ENCODE measurements at regions not wholly inside any gene's neighbourhood (a gene's known extent, or its start where the extent isn't known, plus 50 kb on each side); places are given as distances from the start of the nearest gene placed in this dataset.

GRCh38 chr1:181327796-181328195, 155.5 kb upstream of the CACNA1E start:
- H3K4me3 Mint-ChIP-seq, result no peak overlapping the region
- no peaks in the 10 kb centered on the region for H3K36me3 Mint-ChIP-seq (ENCODE audit: low read depth)
- TF ChIP-seq CTCF (IDR thresholded peaks at IDR 0.05), result no peak
- H3K27ac Mint-ChIP-seq, result no peak overlapping the region
- ATAC-seq (no peak), DNase-seq (no peak)
- peaks cover 11% of the 10 kb centered on the region for H3K4me1 Mint-ChIP-seq (ENCODE audit: low read depth)
- H3K9me3 Mint-ChIP-seq, result no peaks in the 10 kb centered on the region
- H3K27me3 Mint-ChIP-seq, result no peaks in the 10 kb centered on the region
- intact Hi-C loops (cut with micrococcal nuclease), result loop anchor here (5.0 kb wide), 1 partner anchor 95 kb away; no protein-coding TSS in a partner anchor
- CTCF ChIA-PET, result interaction anchor here (1.2 to 1.9 kb wide), 4 partner anchors 14 to 138 kb away, joined by 3 to 4 read pairs (median 4); no protein-coding TSS in a partner anchor
- POLR2A ChIA-PET, result no interaction called here

GRCh38 chr1:181334724-181335123, 148.6 kb upstream of the CACNA1E start:
- Mint-ChIP-seq H3K36me3 (ENCODE audit: low read depth) (no peaks in the 10 kb centered on the region), H3K27me3 (no peaks in the 10 kb centered on the region), H3K27ac (no peak overlapping the region), H3K4me3 (no peak overlapping the region), H3K4me1 (ENCODE audit: low read depth) (no peaks in the 10 kb centered on the region), H3K9me3 (peaks cover 5% of the 10 kb centered on the region)
- ATAC-seq (no peak), DNase-seq (no peak)
- no peak for TF ChIP-seq CTCF (IDR thresholded peaks at IDR 0.05)
- intact Hi-C loops (cut with micrococcal nuclease), result no loop called here
- ChIA-PET POLR2A (no interaction called here), CTCF (no interaction called here)

GRCh38 chr1:181335631-181336030, 147.7 kb upstream of the CACNA1E start:
- no peak for DNase-seq
- H3K4me3 Mint-ChIP-seq, result no peak overlapping the region
- no peak overlapping the region for H3K27ac Mint-ChIP-seq
- peaks cover 5% of the 10 kb centered on the region for H3K9me3 Mint-ChIP-seq
- no peaks in the 10 kb centered on the region for H3K36me3 Mint-ChIP-seq (ENCODE audit: low read depth)
- no peak for ATAC-seq
- ChIA-PET POLR2A (interaction anchor here (1.0 kb wide), 1 partner anchor 148 kb away, joined by 3 read pairs; no protein-coding TSS in a partner anchor), CTCF (no interaction called here)
- no peaks in the 10 kb centered on the region for H3K4me1 Mint-ChIP-seq (ENCODE audit: low read depth)
- intact Hi-C loops (cut with micrococcal nuclease), result no loop called here
- no peaks in the 10 kb centered on the region for H3K27me3 Mint-ChIP-seq
- TF ChIP-seq CTCF (IDR thresholded peaks at IDR 0.05), result no peak

GRCh38 chr1:181341026-181341632, 142.2 kb upstream of the CACNA1E start:
- Mint-ChIP-seq H3K27ac (no peak overlapping the region), H3K9me3 (peaks cover 5% of the 10 kb centered on the region), H3K27me3 (no peaks in the 10 kb centered on the region), H3K36me3 (ENCODE audit: low read depth) (no peaks in the 10 kb centered on the region), H3K4me1 (ENCODE audit: low read depth) (peaks cover 9% of the 10 kb centered on the region), H3K4me3 (no peak overlapping the region)
- POLR2A ChIA-PET, result no interaction called here
- intact Hi-C loops (cut with micrococcal nuclease), result no loop called here
- no peak for DNase-seq
- CTCF ChIA-PET, result no interaction called here
- ATAC-seq, result no peak
- TF ChIP-seq CTCF (IDR thresholded peaks at IDR 0.05), result no peak

GRCh38 chr1:181344091-181344490, 139.2 kb upstream of the CACNA1E start:
- Mint-ChIP-seq H3K4me1 (ENCODE audit: low read depth) (peaks cover 9% of the 10 kb centered on the region), H3K27ac (no peak overlapping the region), H3K4me3 (no peak overlapping the region), H3K36me3 (ENCODE audit: low read depth) (no peaks in the 10 kb centered on the region), H3K9me3 (no peaks in the 10 kb centered on the region), H3K27me3 (no peaks in the 10 kb centered on the region)
- CTCF ChIA-PET, result no interaction called here
- intact Hi-C loops (cut with micrococcal nuclease), result no loop called here
- DNase-seq (no peak), ATAC-seq (no peak)
- TF ChIP-seq CTCF (IDR thresholded peaks at IDR 0.05), result no peak
- POLR2A ChIA-PET, result no interaction called here

Measured in activated CD8-positive, alpha-beta T cell treated with anti-CD3 and anti-CD28 coated beads for 36 hours (primary cell).